DMS79 (cell line): ENCODE measurements at regions not wholly inside any gene's neighbourhood (a gene's known extent, or its start where the extent isn't known, plus 50 kb on each side); places are given as distances from the start of the nearest gene placed in this dataset.

Source experiments
- DNase-seq: peaks from one replicate; lab custom pipeline; 2025; lab: John Stamatoyannopoulos, UW

GRCh38 chrX:40182095-40182494, 84.3 kb upstream of the BCOR start:
- no peak for DNase-seq

DNA sequence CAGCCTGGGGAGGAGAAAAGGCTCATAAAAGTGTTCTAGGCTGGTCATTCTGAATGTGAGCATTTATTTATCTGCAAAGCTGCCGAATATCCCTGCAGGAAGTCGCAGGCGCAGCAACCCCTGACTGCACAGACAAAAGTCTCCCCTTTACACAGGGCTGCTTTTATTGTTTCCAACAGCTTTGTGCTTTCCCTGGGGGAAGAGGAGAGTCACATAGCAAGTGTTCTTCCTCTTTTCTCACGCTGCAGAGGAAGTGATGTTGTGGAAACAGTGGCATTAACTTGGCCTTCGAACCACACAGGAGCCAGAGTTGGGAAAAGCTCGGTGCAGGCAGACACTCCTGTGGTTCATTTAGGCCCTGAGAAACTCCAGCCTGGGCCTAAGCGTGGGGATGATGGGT, 81.5 kb upstream of the BCOR start:
- DNase-seq, result no peak

DNA sequence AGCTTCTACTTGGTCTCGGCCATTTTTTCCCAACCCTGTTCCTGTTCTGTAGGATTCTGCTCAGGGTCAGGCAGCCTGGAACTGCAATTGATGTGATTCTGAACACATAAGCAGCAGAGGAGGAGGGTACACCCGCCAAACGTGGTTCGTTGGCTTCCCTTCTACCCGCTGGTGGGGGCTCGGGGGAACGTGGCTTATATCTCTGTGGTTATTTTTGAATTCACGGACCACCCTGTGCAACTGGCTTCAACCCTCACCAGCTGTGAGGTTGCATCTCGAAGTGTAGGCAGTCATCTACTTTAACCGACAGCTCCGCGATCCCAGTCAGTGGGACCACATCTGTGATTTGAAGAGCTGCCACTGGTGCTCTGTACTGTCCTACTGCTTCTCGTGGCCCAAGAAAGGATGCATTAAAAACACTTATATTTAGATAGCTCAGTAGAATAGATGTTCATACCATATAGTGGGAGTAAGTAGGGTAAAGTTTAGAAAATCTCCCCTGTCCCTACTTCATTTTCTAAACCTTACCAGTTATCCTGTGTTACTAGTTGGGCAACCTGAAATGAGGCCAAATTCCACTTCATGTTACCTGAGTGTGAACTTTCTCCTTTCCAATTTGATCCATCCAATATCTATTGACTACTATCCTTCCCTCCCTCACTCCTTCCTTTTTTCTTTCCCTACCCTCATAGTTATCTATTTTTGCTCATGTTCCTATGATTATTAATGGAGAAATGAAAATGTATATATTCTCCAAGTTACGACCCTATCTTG, 80.4 kb upstream of the BCOR start:
- no peak for DNase-seq

DNA sequence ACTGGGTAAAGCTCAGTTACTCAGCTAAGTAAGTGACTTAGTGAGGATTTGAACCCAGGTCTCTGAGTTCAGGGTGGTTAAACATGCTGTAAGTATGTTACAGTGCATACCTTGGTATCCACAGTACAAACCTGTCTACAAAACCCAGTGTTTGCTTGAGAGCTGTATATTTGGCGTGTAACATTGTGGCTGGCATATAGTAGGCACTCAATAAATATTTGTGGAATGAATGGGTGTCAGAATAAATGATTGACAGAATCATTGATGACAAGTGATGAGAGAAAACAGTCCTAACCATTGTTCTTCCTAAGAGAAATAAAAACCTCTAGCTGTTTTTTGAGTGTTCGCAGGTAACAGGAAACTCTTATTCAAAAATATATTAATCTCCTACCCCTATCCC, 79.7 kb upstream of the BCOR start:
- DNase-seq, result no peak

DNA sequence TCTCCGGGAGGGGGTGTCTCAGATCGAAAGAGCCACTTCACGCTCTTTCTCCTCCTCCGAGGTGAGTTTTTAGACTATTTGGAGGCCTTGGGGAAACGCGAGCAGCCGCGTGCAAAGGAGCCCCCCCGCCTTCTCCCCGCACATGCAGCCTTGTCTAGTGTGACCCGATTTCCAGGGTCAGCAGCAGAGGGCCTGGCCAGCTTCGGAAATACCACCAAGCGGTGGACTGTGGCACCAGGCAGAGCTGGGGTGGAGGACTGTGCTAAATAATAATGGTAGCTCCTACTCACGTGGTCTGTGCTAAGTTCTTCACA, 79.3 kb upstream of the BCOR start:
- no peak for DNase-seq

DNA sequence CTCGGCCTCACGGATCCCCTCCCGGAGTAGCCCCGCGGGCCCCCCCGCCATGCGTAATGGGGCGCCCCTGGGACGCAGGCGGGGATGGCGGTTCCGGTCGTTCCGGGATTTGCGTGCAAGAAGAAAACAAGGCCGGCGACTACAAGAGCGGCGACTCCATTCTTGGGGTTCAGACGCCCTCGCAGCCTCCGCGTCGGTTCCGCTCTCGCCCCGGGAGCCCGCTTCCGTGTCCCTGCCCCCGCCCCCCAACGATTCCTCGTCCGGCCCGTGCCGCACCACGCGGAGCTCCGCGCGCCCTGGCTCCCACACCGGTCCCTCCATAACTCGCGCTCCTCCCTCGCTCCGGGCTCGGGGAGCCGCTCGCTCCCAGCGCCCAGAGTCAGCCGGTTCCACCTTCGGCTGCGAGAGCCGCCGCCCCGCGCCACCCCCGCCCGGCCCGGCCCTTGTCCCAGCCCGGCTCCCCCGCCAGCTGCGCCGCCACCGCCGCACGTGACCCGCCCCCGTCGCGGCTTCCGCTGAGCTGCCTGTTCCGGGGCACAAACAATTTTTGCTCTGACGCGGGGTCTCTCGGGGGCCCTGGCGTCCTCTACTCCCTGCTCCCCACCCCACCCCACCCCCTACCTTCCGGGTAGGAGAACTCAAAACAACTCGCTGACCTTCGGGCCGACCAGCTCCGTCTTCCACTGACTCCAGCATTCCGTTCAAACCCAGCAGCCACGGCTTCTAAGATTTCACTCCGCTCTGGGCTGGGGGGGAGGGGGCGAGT, 78.8 kb upstream of the BCOR start:
- DNase-seq, result no peak

GRCh38 chrX:40175511-40176350, 78.0 kb upstream of the BCOR start:
- no peak for DNase-seq

DNA sequence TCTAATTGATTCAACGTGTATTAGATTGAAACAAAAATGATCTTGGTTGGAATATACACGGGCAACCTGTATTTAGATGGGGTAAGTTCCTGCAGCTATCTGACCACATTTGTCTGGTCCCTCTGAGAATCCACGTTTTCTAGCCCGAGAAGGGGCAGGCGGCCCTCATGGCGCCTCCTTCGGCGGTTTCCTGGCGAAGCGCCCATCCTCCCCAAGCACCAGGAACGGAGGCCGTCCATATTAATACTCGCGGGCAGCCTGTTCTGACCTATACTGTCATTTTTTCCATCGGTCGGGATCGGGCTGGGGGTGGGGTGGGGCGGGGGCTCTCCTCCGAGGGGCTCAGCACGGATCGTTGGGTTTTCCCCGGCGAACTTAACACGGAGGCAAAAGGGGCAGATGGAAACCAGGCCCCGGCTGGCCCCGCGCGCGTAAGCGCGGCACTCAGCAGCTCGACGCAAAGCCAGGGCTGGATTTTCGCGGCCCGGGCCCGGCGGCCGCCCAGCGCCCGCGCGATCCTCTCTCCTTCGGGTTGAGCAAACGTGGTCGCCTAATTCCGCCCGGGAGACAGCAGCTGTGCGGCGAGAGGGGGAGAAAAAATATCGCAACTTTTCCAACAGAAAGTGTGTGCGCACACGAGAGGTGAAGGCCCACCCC, 77.2 kb upstream of the BCOR start:
- no peak for DNase-seq

DNA sequence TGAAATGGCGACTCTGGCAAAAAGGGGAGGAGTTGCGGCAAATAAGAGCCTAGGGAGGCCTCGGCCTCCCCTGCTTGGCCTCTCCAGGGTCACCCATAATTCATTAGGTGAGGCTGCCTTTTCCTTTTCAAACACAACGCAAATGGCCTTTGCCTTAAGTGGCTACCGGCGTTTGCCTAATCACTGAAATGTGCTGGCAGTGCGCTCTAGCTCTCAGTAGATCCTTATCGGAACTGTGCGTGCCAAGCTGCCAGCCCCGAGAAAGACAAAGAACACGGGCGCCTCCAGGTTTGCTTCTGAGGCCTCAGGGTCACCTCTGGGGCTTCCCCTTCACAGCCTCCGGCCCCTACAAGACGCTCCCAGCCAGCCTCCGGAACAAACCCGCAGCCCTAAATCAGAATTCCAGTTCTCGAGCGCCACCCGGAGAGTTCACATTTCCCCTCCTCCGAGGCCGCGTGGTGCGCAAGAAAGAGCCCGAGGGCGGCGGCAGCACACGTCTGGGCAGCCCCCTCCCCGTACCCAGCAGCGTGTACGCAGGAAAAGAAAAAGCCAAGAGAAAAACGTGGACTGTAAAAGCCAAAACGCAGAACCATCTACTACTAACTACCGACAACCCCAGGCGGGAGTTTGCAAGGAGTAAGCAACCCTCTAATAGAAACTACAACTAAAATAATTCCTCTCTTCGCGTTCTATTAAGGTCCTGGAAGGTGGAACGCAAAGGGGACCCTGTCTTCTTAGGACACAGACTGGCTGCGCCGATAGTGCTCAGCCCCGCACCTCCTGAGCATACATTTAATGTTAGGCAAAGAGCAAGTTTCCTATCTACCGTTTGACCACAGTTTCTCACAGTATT, 76.5 kb upstream of the BCOR start:
- peak; percentile 63 for DNase-seq

- DNase-seq, result no peak
Measured at GRCh38 chrX:40173143-40174000, 75.6 kb upstream of the BCOR start.

GRCh38 chrX:40172401-40173142, 74.8 kb upstream of the BCOR start:
- no peak for DNase-seq

DNA sequence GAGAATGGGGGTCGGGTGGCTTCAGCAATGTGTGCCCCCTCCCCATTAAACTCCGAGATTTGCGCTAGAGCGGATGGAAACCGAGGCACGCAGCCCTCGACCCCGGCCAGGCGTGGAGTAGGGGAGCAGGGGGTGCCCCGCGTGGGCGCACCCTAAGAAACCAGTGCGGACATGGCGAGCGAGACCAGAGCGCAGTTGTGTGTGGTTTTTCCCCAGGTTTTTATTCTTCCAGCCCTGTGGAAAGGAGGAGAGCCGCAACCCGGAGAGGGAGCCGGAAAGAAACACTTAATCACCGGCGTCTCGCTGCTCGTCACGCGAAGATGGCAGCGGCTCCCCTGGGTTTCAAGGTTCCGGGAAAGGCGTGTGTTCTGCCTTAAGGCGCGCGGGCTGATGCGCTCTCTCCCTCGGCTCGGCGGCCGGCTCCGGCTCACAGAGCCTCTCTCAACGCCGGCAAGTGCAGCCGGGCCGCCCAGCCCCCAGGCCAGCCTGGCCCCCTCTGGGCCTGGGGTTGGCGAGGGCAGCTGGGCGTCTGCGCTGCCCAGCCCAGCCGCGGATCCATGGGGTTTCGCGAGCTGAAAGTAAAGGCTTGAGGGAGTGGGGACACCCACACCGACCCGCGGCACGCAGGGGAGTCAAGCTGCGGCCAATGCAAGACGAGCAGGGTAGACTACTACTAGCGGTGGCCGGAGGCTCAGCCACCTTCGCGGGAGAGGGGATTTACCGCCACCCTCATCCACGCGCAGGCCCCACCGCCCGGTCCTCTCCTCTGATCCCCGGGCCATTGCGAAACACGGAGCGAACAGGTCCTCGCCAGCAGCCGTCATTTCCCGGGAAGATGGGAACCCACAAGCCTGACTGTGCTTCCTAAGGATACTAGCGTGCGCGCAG, 74.0 kb upstream of the BCOR start:
- no peak for DNase-seq

DNA sequence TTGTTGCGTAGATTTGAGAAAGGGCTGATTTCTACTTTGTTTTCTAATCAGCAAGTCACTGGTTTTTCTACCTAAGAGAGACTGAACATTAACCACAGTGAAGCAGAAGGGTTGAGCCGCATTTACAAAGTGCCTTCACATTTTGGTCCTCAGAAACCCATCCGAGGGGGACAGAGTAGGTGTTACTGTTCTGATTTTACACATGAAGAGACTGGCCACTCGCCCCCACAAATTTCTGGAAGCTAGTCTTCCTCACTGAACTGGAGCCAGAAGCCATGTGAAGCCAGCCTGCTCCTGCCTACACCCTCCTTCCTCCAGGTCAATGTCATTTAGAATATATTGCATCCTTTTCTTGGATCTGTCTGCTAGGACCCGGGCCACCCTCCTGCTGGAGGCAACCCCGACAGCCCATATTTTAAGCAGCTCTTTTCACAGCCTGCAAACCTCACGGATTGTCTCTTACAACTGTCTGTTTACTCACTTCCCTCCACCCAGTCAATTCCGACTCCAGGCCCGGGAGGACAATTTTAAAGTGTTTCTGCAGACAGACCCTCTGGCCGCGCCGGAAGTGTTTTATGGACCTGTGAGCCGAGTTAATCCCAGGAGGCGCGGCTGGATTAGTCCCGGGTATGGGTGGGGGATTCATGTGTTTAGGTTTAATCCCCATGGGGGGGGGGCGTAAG, 73.2 kb upstream of the BCOR start:
- DNase-seq, result no peak

DNA sequence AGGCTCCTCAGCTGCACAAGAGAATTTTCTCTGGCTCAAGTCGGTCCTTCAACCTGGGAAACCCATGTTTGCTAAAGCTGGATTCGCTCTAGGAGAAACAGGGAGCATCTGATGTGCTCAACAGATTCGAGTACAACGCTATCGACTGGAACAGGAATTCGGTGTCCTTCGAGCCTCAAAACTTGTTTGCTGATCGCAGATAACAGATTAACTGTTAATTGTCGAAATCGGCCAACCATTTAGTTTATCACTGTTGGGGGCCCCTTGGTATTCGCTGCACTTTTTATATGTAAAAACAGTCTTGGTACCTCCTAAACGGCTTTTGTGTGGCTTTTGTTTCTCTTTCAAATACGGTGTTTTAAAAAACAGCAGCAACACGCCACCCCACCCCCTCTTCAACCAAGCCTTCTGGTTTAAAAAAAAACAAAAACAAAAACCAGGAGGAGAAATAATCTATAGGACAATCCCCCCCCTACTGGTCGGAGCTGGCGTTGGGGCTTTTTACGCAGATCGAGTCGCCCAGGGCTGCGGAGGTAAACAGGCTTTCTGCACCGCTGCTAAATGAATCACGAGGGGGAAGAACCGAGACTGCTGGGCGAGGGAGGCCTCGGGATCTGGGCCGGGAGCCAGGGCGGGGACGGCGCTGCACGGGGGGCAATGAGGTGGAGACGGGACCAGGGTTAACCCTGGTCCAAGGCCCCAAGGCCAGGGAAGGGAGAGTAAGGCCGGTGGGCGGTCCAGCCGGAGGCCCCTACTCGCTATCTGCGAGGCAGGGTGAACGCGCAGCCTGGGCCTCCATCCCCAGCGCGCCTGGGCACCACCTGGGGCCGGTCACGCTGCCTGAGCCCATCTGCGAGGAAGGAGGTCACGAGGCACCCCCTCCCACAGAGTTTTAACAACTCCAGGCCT, 71.7 kb upstream of the BCOR start:
- DNase-seq, result peak; percentile 65

GRCh38 chrX:40168480-40169011, 70.8 kb upstream of the BCOR start:
- DNase-seq, result no peak

- DNase-seq, result no peak
Measured at GRCh38 chrX:40167850-40168479, 70.2 kb upstream of the BCOR start.
